ENCODE measurements at regions not wholly inside any gene's neighbourhood (a gene's known extent, or its start where the extent isn't known, plus 50 kb on each side); places are given as distances from the start of the nearest gene placed in this dataset.
A peak's percentile ranks its signal among the peaks of the same experiment; 100 is the strongest.
"Not testable (repeated sequence)": the region's sequence is repeated elsewhere in the genome, so short reads cannot be mapped to it uniquely, and the experiment has no call there.

DNA sequence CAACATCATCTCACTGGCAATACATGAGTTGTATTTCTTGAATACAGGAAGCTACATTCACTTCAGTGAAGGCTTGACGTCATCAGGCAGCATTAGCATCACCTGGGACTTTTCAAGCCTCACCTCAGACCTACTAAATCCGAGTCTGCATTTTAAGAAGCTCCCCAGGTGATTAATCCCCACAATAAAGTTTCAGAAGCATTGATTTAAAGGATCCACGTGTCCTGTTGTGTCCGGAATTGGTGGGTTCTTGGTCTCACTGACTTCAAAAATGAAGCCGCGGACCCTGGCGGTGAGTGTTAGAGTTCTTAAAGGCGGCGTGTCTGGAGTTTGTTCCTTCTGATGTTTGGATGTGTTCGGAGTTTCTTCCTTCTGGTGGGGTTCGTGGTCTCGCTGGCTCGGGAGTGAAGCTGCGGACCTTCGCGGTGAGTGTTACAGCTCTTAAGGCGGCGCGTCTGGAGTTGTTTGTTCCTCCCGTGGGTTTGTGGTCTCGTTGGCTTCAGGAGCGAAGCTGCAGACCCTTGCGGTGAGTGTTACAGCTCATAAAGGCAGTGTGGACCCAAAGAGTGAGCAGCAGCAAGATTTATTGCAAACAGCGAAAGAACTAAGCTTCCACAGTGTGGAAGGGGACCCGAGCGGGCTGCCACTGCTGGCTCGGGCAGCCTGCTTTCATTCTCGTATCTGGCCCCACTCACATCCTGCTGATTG lies 121.3 kb upstream of the ANKH start:
- ATAC-seq; intact Hi-C loops (cut with DNase I, micrococcal nuclease): not testable (repeated sequence)
- peak in 1 of 2 donors; percentile 25 for DNase-seq

DNA sequence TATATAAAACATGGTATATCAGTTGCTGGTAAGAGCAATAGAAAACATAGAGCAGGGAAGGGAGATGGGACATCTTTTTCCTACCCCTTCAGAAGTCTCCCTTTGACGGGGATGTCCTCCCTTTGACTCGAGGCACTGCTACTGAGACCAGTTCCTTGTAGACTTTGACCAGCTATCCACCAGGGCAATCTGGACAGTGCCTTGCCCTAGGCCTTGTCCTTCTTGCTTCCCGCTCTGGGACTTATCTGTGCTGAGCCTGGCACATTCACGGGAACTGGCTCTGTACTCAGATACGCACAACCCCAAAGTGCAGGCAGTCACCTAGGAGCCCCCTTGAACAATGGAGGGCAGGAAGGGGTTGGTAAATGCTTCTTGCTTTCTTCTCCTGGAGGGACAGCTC lies 116.6 kb upstream of the ANKH start:
- intact Hi-C loops (cut with DNase I, micrococcal nuclease) = no loop called here
- ATAC-seq (peak; percentile 66), DNase-seq (no peak)

DNA sequence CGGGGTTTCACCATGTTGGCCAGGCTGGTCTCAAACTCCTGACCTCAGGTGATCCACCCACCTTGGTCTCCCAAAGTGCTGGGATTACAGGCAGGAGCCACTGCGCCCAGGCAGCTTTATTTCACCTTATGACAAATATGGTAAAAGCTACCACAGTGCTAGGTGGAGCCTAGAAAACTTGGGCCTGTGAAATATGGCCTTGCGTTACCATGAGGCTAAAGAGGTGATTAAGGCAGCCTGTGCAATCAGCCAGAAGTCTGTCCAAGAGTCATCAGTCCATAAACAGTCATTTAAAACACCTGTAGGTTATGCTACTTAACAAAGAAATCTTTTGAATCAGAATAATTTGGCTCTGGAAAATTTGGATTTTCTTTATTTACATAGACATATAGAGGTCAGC lies 114.8 kb upstream of the ANKH start:
- intact Hi-C loops (cut with DNase I, micrococcal nuclease) = no loop called here
- ATAC-seq = peak; percentile 81
- DNase-seq = no peak

DNA sequence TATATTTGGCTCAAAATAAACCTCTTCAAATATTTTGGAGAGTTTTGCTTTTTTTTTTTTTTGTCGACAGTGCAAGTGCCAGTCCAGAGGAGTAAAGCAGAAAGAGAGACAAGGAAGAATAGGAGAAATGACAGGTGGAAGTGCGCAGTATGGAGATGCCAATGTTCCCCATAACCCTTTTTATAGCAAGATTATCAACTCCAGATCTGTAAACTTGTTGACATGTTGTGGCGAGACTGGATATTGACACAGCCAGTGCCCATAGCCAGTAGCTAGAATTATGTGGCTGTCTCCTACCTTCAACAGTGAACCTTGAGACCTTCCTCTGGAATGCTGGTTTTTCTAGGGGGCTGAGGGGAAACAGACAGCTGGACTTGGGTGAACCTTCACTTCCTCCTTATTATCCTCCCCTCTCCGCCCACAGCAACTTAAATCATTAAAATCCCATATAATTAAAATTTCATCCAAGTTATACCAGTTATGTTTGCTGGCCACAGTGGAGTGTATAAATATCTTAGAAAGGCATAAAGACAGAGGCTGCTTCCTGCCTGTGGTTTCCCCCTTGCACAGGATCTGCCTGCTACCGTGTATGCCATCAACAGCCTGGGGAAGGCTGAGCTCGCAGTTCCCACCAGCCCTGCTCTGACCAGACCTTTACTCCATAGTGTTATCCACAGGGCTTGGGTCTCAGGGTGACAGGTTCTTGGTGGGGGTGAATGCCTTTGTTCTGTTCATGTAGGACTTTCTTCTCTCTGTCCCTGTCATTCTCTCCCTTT lies 112.3 kb upstream of the ANKH start:
- intact Hi-C loops (cut with DNase I, micrococcal nuclease) = no loop called here
- ATAC-seq (peak; percentile 75), DNase-seq (no peak)

DNA sequence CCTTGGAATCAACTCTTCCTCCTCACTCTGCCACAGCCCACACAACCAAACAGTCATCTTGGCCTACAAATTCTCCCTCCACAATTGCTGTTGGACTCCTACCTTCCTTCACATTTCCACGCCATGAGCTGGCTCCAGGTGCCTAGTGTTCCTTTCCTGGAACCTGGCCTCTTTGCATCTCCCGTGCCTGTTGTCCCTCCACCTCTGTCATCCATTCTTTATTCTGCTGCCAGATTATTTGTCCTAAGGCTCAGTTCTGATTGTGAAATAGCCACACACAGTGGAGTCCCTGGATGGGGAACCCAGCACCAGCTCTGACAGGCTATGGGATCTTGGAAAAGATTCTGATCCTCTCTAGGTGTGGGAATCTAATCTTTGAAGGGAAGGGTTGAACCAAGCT lies 109.1 kb upstream of the ANKH start:
- intact Hi-C loops (cut with DNase I, micrococcal nuclease) = no loop called here
- no peak for ATAC-seq
- DNase-seq = no peak

DNA sequence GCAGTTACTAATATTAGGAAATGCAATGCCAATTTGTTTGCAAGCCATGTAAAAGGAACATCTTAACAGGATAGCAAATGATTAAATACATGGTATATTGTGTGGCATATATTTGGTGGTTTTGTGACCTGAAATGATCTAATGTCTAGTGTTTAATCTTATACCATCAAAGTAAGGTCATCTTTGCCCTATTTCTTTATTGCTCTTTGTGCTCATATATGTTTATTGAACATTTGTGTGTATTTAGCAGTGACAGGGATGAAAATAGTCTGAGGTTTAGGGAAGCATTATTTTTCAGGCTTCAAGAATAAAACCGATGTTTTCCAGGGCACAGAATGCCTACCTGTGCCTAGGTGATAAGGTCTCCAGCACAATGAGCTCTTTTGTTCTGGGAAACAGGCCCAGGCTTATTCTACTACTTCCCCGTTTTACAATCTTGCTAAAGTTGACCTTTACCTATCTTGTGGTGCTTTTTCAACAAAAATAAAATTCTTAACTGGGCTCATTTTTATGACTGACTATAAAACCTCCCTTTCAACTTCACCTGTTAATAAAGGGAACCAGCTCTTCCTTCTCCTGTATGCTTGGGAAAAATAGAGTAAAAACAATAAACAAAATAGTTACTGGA lies 105.6 kb upstream of the ANKH start:
- ATAC-seq (peak; percentile 93), DNase-seq (no peak)
- intact Hi-C loops (cut with DNase I, micrococcal nuclease) = no loop called here

DNA sequence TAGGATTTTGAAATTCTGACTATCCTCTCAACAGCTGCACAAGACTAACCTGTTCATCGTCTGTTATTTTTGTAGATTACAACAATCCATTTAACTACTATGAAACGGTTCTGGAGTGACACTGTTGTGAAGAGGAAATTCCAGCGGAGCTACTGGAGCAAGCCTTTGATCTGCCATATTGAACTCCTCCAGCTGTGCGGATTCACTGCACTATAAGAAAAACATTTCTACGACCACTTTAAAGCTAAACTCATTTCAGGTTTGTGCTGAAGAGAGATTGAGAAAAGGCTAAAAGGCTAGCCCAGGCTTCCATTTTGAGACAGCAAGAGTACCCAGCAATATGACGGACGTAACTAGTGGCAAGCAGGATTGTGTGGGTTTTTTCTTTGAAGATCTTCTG lies 104.9 kb upstream of the ANKH start:
- DNase-seq = no peak
- ATAC-seq = no peak
- intact Hi-C loops (cut with DNase I, micrococcal nuclease) = no loop called here

DNA sequence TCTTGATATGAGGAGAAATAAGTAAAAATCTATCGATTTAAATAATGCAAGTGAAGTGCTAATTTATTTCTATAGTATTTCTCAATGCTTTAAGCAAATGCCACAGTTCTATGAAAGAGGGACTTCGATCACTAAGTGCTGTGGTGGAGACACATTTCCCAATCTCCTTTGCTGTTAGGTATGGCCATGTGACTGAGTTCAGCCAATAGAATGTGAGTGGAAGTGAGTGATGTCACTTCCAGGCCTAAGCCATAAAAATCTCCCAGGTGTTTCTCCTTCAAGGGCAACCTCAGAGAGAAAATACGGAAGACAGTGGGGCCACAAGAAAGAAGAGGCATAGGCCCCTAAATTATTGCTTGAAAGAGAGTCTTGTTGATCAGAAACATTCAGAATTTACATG lies 100.3 kb upstream of the ANKH start:
- intact Hi-C loops (cut with DNase I, micrococcal nuclease) = no loop called here
- DNase-seq = no peak
- ATAC-seq = no peak

DNA sequence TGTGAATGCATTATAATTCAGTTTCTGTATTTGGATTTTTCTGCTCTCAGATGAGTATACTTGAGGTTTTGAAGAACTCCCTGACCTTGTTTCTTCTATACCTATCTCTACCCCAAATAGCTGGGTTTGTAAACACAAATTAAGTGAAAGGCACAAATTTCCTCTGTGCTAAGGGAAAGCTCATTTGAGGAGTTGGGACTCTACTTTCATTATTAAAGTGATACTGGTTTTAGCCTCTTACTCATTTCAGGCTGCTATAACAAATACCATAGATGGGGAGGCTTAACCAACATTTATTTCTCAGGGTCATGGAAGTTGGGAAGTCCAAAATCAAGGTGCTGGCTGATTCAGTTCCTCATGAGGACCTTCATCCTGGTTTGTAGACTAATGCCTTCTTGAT lies 97.2 kb upstream of the ANKH start:
- intact Hi-C loops (cut with DNase I, micrococcal nuclease) = no loop called here
- DNase-seq = no peak
- ATAC-seq = no peak

DNA sequence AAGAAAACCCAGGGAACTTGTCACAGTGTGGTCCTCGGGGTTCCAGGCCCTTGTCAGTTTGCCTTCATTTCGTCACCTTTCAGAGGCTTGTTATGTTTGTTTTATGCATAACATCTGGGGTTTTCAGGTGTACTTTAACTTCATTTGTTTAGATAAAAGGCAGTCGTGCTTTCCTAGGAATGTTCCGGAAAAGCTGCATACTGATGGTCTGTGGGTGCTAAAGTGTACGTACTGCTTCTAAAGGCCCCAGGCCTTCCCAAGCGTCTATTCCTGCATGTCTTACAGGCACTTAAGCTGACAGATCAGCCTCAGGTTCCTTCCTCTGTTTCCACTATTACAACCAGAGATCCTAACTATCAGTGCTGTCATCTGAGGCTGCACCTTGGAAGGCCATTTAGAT lies 95.6 kb upstream of the ANKH start:
- intact Hi-C loops (cut with DNase I, micrococcal nuclease) = no loop called here
- DNase-seq = no peak
- ATAC-seq = no peak

DNA sequence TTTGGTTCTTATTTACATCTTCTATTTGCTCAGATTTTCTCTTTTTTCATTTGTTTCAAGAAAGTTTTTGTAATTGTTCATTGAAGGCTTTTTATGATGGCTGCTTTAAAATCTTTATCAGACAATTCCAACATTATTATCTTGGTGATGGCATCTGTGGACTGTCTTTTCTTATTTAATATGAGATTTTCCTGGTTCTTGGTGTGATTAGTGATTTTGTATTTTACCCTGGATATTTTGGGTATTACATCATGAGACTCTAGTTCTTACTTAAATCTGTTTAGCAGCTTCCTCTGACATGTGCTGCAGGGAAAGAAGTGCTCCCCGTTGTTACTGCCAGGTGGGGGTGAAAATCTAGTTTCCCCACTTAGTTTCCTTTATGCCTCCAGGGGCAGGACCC lies 94.2 kb upstream of the ANKH start:
- intact Hi-C loops (cut with DNase I, micrococcal nuclease) = no loop called here
- ATAC-seq (no peak), DNase-seq (no peak)

DNA sequence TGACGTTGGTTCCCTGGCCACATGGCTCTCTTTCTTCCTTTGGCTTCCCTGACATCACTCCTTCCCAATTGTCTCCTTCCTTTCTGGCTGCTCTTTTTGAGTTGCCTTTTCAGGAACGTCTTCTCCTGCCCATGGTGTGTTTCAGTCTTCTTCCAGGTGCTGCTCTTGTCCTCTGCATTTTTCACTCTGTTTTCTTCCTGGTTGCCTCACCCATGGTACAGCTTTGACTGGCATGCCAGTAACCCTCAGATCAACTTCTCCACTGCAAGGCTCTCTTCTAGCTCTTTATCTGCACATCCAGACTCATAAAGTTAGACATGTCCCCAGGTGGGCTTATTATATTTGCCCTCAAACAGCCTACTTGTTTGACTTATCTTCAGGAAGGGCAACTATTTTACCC lies 91.0 kb upstream of the ANKH start:
- ATAC-seq (peak; percentile 92), DNase-seq (no peak)
- intact Hi-C loops (cut with DNase I, micrococcal nuclease) = no loop called here

DNA sequence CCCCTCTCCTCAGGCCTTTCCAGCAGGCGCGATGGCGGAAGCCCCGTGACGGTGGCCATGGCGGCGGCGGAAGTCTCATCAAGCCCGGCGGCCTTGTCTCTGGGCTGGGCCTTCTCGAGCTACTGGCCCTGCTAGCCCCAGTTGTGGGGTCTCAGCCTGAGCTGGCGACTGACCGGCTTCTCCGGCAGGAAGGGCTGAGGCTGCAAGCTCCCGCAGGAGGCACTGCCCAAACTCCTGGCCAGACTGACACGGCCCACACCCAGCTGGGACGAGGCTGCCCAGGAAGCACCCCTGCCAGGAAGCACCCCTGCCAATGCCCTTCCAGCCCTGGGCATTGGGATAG lies 88.5 kb upstream of the ANKH start:
- intact Hi-C loops (cut with DNase I, micrococcal nuclease) = no loop called here
- no peak for ATAC-seq

DNA sequence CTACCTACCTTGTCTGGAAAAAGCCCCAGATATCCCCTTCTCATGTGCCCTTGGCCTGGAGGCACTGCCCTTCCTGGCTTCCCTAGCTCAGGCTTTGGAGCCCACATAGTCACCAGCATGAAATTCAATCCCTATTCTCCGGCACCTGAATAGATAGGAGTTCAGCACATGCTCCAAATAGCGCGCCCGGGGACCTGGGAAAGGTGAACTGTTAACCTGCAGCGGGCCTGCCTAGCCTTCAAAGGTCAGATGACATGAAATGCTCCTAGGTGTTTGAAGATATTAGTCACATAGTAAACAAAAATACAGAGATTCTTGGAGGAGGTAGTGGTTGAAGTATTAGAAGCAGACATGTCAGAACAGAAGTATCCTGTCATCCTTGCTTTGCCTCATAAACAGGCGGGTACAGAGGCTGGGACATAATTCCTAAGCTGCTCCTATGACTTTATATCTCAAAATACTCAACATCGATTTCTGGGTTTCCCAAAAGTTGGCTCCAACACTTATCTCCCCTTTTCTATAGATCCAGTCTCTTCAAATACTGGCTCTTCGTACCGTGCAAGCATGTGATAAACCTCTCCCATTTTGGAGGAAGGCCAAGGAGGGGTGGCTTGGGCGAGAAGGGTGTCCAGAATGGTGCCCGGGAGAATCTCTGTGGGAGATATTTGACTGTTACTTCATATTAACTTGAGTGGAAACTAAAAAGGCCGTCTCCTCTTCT lies 88.0 kb upstream of the ANKH start:
- DNase-seq (no peak), ATAC-seq (no peak)
- intact Hi-C loops (cut with DNase I, micrococcal nuclease) = no loop called here

More for the DNA sequence above, 88.5 kb upstream of the ANKH start:
- DNase-seq = no peak

DNA sequence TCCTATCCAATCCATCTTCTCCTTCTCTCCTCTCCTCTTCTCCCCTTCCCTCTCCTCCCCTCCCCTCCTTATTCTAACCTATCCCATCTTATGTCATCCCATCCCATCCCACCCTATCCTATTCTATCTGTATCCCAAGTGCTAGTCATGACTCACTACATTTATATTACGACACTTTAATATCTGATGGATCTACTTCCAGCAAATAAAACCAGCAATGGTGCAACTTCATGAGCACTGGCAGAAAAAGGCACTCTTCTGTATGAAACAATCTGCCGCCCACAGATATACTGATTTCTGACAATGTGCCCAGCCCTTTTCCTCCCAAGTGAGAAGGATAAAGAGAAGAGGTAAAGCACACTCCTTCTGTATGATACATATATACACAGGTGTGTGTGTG lies 86.6 kb upstream of the ANKH start:
- intact Hi-C loops (cut with DNase I, micrococcal nuclease) = no loop called here
- ATAC-seq (no peak), DNase-seq (no peak)

DNA sequence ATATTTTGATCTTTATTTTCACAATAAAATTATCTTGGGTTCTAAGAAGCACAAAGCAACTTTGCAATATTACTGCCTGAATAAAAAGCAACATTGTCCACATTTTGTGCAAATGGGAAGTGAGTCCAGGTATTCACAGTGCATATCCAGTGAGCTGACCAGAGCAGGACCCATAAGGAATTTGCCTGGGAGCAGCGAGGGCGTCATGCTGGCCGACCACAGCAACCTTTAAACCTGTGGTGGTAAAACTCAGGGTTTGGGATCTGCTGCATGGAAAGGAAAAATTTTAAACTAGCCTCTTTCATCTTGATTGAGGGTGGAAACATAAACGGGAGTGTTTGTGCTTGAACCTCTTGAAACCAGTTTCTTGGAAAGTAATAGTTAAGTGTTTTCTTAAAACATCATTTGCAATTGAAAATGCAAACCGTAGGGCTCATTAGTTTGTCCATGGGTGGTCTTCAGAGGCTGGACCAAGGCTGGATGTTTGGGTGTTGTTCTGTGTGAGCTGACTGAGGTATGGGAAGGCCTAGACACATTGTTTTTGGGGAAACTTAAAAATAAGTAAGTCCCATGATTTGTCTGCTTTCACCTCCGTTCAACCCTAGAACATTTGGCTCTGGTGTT lies 85.0 kb upstream of the ANKH start:
- intact Hi-C loops (cut with DNase I, micrococcal nuclease) = no loop called here
- ATAC-seq (no peak), DNase-seq (no peak)

DNA sequence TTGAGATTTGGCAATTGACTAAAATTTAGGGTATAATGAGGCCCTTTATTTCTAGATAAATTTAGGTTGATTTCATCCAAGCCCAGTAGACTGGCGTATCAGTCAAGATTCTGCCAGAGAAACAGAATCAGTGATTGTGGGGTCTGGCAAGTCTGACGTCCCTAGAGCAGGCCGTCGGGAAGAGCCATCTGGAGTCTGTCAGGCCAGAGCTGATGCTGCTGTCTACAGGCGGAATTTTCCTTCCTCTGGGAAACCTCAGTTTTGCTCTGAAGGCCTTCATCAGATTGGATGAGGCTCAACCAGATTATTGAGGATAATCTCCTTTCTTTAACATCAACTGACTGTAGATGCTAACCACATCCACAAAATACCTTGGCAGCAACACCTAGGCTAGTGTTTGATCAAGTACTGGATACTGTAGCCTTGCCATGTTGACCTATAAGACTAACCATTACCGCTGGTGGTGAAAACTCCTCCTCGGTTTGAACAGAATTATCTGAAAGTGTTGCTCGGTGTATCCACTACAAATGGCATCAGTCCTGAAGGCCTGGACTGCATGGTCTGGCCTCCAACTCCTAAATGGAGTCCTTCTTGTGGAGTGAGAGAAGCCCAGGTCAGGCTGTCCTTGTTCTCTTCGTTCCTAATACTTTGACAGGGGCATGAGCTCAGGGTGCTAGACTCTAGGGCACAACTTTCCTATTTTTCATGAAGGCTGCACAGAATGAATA lies 83.2 kb upstream of the ANKH start:
- intact Hi-C loops (cut with DNase I, micrococcal nuclease) = no loop called here
- ATAC-seq = no peak
- DNase-seq = no peak

DNA sequence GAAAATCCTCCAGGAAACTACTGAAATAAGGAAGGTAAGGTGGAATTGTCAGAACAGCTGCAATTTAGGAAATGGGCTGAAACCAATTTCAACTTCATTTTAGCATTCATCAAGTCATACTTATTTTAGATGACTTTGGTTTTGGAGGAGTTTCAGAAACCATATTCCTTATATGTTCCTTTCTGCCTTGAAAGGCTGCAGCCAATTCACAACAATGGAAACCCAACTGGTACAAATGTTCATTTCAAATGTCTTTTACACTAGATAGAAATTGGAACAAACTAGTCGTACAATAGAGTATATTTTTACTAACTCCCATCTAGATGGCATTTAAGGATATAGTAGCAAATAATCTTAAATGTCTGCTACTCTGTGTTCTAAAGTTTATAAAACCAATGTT lies 82.6 kb upstream of the ANKH start:
- no peak for ATAC-seq
- intact Hi-C loops (cut with DNase I, micrococcal nuclease) = no loop called here
- no peak for DNase-seq

DNA sequence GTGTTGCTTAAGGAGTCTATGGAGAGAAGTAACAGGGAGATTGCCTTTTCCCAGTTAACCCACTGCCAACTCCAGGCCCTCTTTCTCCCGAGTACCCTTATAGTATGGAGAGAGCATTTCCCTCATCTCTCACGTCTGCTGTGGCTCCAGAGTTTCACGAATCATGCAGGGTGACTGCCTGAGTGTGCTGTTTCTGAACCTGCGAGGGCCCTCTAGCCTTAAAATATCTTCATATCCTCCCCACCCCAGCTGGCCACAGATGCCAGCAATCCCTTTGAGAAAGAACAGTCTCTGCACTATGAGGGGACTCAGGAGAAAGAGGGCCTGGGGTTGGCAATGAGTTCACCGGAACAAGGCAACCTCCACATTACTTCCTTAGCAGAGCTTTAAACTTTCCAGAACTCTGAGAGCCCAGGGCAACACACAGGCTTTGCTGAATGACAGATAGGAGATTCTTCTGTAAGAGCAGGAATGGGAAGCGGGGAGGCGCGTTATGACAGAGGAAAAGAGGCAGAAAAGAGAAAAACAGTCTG lies 81.6 kb upstream of the ANKH start:
- ATAC-seq (no peak), DNase-seq (no peak)
- intact Hi-C loops (cut with DNase I, micrococcal nuclease) = no loop called here
